ENCODE measurements at regions not wholly inside any gene's neighbourhood (a gene's known extent, or its start where the extent isn't known, plus 50 kb on each side); places are given as distances from the start of the nearest gene placed in this dataset.
A peak's percentile ranks its signal among the peaks of the same experiment; 100 is the strongest.

GRCh38 chr12:58529897-58530741, 390.2 kb downstream of the LRIG3 start:
- H3K9ac ChIP-seq (ENCODE audit: insufficient read depth in 1 of 2, low read length in 2 of 2) = no peak overlapping the region
- WGBS, 2 donors = 74 to 86% methylated on average over 6 of the region's 6 CpGs
- H3K27ac ChIP-seq (ENCODE audit: low read depth in 1 of 2, low read length in 1 of 2) = no peak overlapping the region
- no peaks in the 10 kb centered on the region for H3K4me1 ChIP-seq (ENCODE audit: control insufficient read depth in 5 of 5, insufficient read depth in 5 of 5, low read length in 5 of 5)
- no peak overlapping the region for H3K4me3 ChIP-seq
- no peaks in the 10 kb centered on the region for H3K36me3 ChIP-seq (ENCODE audit: control insufficient read depth in 4 of 4, insufficient read depth in 4 of 4, low read length in 4 of 4)
- no peaks in the 10 kb centered on the region for H3K9me3 ChIP-seq (ENCODE audit: control insufficient read depth in 4 of 4, insufficient read depth in 3 of 4, low read length in 3 of 4)
- DNase-seq = no peak
- no peaks in the 10 kb centered on the region for H3K27me3 ChIP-seq (ENCODE audit: control insufficient read depth in 3 of 3, insufficient read depth in 3 of 3, low read length in 2 of 3)
- no peak for TF ChIP-seq CTCF (IDR thresholded peaks at IDR 0.05; ENCODE audit: control extremely low read depth, extremely low read depth)
- peak; percentile 71 for ATAC-seq (ENCODE audit: insufficient read depth, low FRiP score)

GRCh38 chr12:58530742-58531062, 389.6 kb downstream of the LRIG3 start:
- DNase-seq (no peak), ATAC-seq (ENCODE audit: insufficient read depth, low FRiP score) (no peak)
- Histone ChIP-seq H3K9me3 (ENCODE audit: control insufficient read depth in 4 of 4, insufficient read depth in 3 of 4, low read length in 3 of 4) (no peaks in the 10 kb centered on the region), H3K4me3 (no peak overlapping the region), H3K9ac (ENCODE audit: insufficient read depth in 1 of 2, low read length in 2 of 2) (no peak overlapping the region), H3K4me1 (ENCODE audit: control insufficient read depth in 5 of 5, insufficient read depth in 5 of 5, low read length in 5 of 5) (no peaks in the 10 kb centered on the region), H3K27ac (ENCODE audit: low read depth in 1 of 2, low read length in 1 of 2) (no peak overlapping the region), H3K27me3 (ENCODE audit: control insufficient read depth in 3 of 3, insufficient read depth in 3 of 3, low read length in 2 of 3) (no peaks in the 10 kb centered on the region), H3K36me3 (ENCODE audit: control insufficient read depth in 4 of 4, insufficient read depth in 4 of 4, low read length in 4 of 4) (no peaks in the 10 kb centered on the region)
- 83 to 95% methylated on average over 2 of the region's 2 CpGs for WGBS, 2 donors
- no peak for TF ChIP-seq CTCF (IDR thresholded peaks at IDR 0.05; ENCODE audit: control extremely low read depth, extremely low read depth)

- ATAC-seq (ENCODE audit: insufficient read depth, low FRiP score) (no peak), DNase-seq (no peak)
- no peaks in the 10 kb centered on the region for H3K36me3 ChIP-seq (ENCODE audit: control insufficient read depth in 4 of 4, insufficient read depth in 4 of 4, low read length in 4 of 4)
- H3K27ac ChIP-seq (ENCODE audit: low read depth in 1 of 2, low read length in 1 of 2) = no peak overlapping the region
- H3K27me3 ChIP-seq (ENCODE audit: control insufficient read depth in 3 of 3, insufficient read depth in 3 of 3, low read length in 2 of 3) = no peaks in the 10 kb centered on the region
- H3K9me3 ChIP-seq (ENCODE audit: control insufficient read depth in 4 of 4, insufficient read depth in 3 of 4, low read length in 3 of 4) = no peaks in the 10 kb centered on the region
- H3K4me3 ChIP-seq = no peak overlapping the region
- no peak overlapping the region for H3K9ac ChIP-seq (ENCODE audit: insufficient read depth in 1 of 2, low read length in 2 of 2)
- WGBS, 2 donors = 83 to 89% methylated on average over 4 of the region's 4 CpGs
- no peaks in the 10 kb centered on the region for H3K4me1 ChIP-seq (ENCODE audit: control insufficient read depth in 5 of 5, insufficient read depth in 5 of 5, low read length in 5 of 5)
- TF ChIP-seq CTCF (IDR thresholded peaks at IDR 0.05; ENCODE audit: control extremely low read depth, extremely low read depth) = no peak
Measured at GRCh38 chr12:58532855-58533608, 387.3 kb downstream of the LRIG3 start.

All from lung (tissue), 11 donors.